ENCODE measurements at regions not wholly inside any gene's neighbourhood (a gene's known extent, or its start where the extent isn't known, plus 50 kb on each side); places are given as distances from the start of the nearest gene placed in this dataset.

DNA sequence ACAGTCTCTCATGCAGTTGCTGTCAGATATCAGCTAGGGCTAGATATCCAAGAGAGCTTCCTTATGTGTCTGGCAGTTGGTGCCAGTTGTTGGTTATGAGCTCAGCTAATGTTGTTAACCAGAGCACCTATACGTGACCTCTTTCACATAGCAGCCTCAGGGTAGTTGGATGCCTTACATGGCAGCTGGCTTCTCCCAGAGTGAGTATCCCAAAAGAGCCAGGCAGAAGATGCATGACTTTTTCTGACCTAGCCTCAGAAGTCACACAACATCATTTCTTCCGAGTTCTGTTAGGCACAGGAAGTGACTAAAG is 175.7 kb downstream of the VEGFA start:
- peaks cover 6% of the 10 kb centered on the region for H3K4me1 Mint-ChIP-seq
- no peaks in the 10 kb centered on the region for H3K27me3 Mint-ChIP-seq (ENCODE audit: low read depth)
- no peak overlapping the region for H3K27ac Mint-ChIP-seq
- no peak for TF ChIP-seq CTCF (IDR thresholded peaks at IDR 0.05; ENCODE audit: unreplicated experiment)
- H3K4me3 Mint-ChIP-seq: no peak overlapping the region
- no peak for DNase-seq (ENCODE audit: low spot score in 2 of 2, unreplicated experiment in 2 of 2)
- peaks cover 3% of the 10 kb centered on the region for H3K36me3 Mint-ChIP-seq
- peaks cover 23% of the 10 kb centered on the region for H3K9me3 Mint-ChIP-seq

GRCh38 chr6:43944908-43945767 is 175.1 kb downstream of the VEGFA start:
- H3K4me3 Mint-ChIP-seq: no peak overlapping the region
- no peak for DNase-seq (ENCODE audit: low spot score in 2 of 2, unreplicated experiment in 2 of 2)

GRCh38 chr6:43943781-43944250 is 173.8 kb downstream of the VEGFA start:
- peaks cover 23% of the 10 kb centered on the region for H3K9me3 Mint-ChIP-seq
- peaks cover under 1% of the 10 kb centered on the region for H3K27me3 Mint-ChIP-seq (ENCODE audit: low read depth)
- H3K27ac Mint-ChIP-seq: no peak overlapping the region

More at GRCh38 chr6:43944908-43945767, 175.1 kb downstream of the VEGFA start:
- no peak for TF ChIP-seq CTCF (IDR thresholded peaks at IDR 0.05; ENCODE audit: unreplicated experiment)
- H3K27me3 Mint-ChIP-seq (ENCODE audit: low read depth): no peaks in the 10 kb centered on the region
- H3K27ac Mint-ChIP-seq: no peak overlapping the region
- H3K9me3 Mint-ChIP-seq: peaks cover 23% of the 10 kb centered on the region
- peaks cover 6% of the 10 kb centered on the region for H3K4me1 Mint-ChIP-seq
- peaks cover 3% of the 10 kb centered on the region for H3K36me3 Mint-ChIP-seq

DNA sequence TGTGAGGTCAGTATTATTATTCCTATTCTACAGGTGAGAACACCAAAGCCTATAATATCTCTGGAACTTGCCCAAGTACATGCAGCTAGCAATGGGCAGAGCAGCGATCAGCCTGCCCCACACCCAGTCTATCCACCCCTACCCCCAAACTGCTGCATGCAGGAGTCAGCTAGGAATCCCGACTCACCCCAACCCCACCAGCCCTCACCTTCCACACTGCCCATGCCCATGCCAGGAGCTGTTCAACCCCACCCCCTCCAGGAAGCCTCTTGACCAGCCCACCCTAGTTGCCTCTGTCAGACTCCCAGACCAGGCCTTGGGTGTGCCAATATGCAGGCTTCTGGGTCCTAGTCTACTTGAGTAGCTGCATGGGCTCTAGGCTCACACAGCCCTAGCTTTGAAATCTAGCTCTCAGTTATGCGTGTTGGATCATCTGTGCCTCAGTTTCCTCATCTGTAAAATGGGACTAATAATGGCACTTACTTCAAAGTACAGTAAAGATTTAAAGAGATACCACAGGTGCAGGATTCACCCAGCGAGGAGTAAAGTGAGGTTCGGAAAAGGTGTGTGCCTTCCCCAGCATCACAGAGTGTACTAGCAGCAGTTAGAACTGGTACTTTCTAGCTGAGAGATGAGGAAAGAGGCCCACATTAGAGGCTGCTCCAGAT is 173.2 kb downstream of the VEGFA start:
- DNase-seq (ENCODE audit: low spot score in 2 of 2, unreplicated experiment in 2 of 2): peak in 1 of 2 experiments; percentile 26

More at GRCh38 chr6:43943781-43944250, 173.8 kb downstream of the VEGFA start:
- TF ChIP-seq CTCF (IDR thresholded peaks at IDR 0.05; ENCODE audit: unreplicated experiment): no peak
- H3K4me3 Mint-ChIP-seq: no peak overlapping the region
- peaks cover 3% of the 10 kb centered on the region for H3K36me3 Mint-ChIP-seq
- H3K4me1 Mint-ChIP-seq: peaks cover 8% of the 10 kb centered on the region
- peak in 1 of 2 experiments; percentile 4 for DNase-seq (ENCODE audit: low spot score in 2 of 2, unreplicated experiment in 2 of 2)

DNA sequence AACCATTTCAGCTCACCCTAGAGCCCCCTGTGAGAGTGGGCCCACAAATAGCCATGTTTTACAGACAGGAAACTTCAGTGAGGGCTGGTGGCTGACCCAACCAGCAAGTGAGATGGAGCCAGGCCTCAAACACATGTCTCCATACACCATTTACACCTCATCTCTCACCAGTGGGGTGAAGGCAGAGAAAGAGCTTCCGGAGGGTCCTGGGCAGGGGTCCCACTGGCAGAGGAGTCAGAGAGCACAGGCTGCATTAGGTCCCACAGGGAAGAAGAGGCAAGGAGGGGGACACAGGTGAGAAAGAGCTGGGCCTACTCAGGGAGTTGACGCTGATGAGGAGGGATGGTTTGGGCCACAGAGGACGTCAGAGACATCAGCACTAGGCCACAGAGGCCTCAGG is 172.6 kb downstream of the VEGFA start:
- H3K36me3 Mint-ChIP-seq: peaks cover 3% of the 10 kb centered on the region
- peaks cover 23% of the 10 kb centered on the region for H3K9me3 Mint-ChIP-seq
- TF ChIP-seq CTCF (IDR thresholded peaks at IDR 0.05; ENCODE audit: unreplicated experiment): no peak
- H3K4me3 Mint-ChIP-seq: no peak overlapping the region
- peak in 1 of 2 experiments; percentile 25 for DNase-seq (ENCODE audit: low spot score in 2 of 2, unreplicated experiment in 2 of 2)
- H3K4me1 Mint-ChIP-seq: peaks cover 19% of the 10 kb centered on the region
- no peak overlapping the region for H3K27ac Mint-ChIP-seq
- H3K27me3 Mint-ChIP-seq (ENCODE audit: low read depth): peaks cover 7% of the 10 kb centered on the region

More for the DNA sequence above, 173.2 kb downstream of the VEGFA start:
- peaks cover 13% of the 10 kb centered on the region for H3K4me1 Mint-ChIP-seq
- H3K9me3 Mint-ChIP-seq: peaks cover 23% of the 10 kb centered on the region
- H3K36me3 Mint-ChIP-seq: peaks cover 3% of the 10 kb centered on the region
- peaks cover 4% of the 10 kb centered on the region for H3K27me3 Mint-ChIP-seq (ENCODE audit: low read depth)
- no peak overlapping the region for H3K4me3 Mint-ChIP-seq
- H3K27ac Mint-ChIP-seq: no peak overlapping the region
- TF ChIP-seq CTCF (IDR thresholded peaks at IDR 0.05; ENCODE audit: unreplicated experiment): no peak
